ENCODE measurements at regions not wholly inside any gene's neighbourhood (a gene's known extent, or its start where the extent isn't known, plus 50 kb on each side); places are given as distances from the start of the nearest gene placed in this dataset.

DNA sequence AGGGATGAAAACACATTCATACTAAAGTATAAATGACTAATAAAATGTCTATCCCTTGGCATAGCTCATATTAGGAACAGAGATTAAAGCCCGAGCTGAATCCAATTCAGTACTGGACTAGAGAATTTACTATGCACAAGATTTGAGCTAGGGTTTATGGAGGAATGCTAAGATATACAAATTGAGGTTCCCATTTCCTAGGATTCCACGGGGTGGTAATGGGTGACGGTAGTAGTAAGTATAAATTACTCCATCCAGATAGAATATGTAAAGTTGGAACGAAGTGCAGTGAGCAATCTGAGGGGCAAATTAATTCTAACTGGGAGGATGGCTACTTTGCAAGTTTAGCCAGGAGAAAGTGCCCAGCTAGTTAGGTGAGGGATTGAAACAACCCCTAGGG is 156.5 kb downstream of the GAS1 start:
- Histone ChIP-seq H3K27me3 (no peaks in the 10 kb centered on the region), H3K36me3 (no peaks in the 10 kb centered on the region), H3K27ac (no peak overlapping the region), H3K4me3 (no peak overlapping the region), H3K9me3 (no peaks in the 10 kb centered on the region), H3K4me1 (peaks cover 0 to 8% (median 2%) of the 10 kb centered on the region in 4 donors)
- WGBS, 2 donors: 84 to 88% methylated on average over 4 of the region's 4 CpGs
- ATAC-seq (ENCODE audit: low FRiP score in 2 of 2) (no peak), DNase-seq (no peak)
- TF ChIP-seq, protein P1, sequence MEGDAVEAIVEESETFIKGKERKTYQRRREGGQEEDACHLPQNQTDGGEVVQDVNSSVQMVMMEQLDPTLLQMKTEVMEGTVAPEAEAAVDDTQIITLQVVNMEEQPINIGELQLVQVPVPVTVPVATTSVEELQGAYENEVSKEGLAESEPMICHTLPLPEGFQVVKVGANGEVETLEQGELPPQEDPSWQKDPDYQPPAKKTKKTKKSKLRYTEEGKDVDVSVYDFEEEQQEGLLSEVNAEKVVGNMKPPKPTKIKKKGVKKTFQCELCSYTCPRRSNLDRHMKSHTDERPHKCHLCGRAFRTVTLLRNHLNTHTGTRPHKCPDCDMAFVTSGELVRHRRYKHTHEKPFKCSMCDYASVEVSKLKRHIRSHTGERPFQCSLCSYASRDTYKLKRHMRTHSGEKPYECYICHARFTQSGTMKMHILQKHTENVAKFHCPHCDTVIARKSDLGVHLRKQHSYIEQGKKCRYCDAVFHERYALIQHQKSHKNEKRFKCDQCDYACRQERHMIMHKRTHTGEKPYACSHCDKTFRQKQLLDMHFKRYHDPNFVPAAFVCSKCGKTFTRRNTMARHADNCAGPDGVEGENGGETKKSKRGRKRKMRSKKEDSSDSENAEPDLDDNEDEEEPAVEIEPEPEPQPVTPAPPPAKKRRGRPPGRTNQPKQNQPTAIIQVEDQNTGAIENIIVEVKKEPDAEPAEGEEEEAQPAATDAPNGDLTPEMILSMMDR (IDR thresholded peaks at IDR 0.05): no peak
- TF ChIP-seq POLR2AphosphoS5 (IDR thresholded peaks at IDR 0.05) (no peak), EP300 (IDR thresholded peaks at IDR 0.05) (no peak), POLR2A (IDR thresholded peaks at IDR 0.05) (no peak)

DNA sequence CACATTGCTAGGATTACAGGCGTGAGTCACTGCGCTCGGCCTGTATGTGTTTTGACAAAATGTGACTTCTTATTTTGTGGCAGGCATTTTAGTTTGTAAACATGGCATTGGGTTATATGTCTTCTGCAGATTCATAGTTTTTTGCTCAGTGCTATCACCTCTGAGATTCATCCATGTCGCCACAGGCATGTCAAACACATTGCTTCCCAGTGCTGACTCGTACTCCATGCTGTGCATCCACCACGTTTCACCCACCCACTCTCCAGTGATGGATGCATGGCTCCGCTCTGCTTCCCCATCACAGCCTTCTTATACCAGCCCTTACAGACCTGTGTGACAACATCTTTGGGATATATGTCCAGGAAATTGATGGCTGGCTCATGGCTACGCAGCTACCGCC is 158.8 kb downstream of the GAS1 start:
- TF ChIP-seq EP300 (IDR thresholded peaks at IDR 0.05): no peak
- TF ChIP-seq POLR2A (IDR thresholded peaks at IDR 0.05): no peak
- TF ChIP-seq POLR2AphosphoS5 (IDR thresholded peaks at IDR 0.05): no peak
- TF ChIP-seq, protein P1 (IDR thresholded peaks at IDR 0.05): no peak
- H3K27ac ChIP-seq: no peak overlapping the region
- no peak for DNase-seq
- no peaks in the 10 kb centered on the region for H3K27me3 ChIP-seq
- no peaks in the 10 kb centered on the region for H3K9me3 ChIP-seq
- no peaks in the 10 kb centered on the region for H3K36me3 ChIP-seq
- no peak for ATAC-seq (ENCODE audit: low FRiP score in 2 of 2)
- WGBS, 2 donors: 83 to 88% methylated on average over 9 of the region's 9 CpGs
- H3K4me3 ChIP-seq: no peak overlapping the region
- no peaks in the 10 kb centered on the region for H3K4me1 ChIP-seq

DNA sequence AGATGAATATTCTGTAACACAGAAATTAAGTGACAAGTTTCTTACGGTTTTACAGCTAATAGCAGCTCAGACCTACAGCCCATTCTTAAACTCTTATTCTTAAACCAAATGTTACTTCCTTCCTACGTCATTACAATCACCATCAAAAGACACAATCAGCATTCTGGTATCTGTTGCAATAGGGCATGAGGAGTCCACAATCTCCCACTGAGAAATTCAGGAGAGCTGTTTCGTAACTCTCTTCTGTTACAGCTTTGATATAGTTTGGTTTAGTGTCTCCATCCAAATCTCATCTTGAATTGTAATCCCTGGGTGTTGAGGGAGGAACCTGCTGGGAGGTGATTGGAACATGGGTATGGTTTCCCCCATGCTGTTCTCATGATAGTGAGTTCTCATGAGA is 163.4 kb downstream of the GAS1 start:
- ATAC-seq (ENCODE audit: low FRiP score in 2 of 2) (peak in 1 of 2 donors; percentile 53), DNase-seq (no peak)
- Histone ChIP-seq H3K9me3 (no peaks in the 10 kb centered on the region), H3K36me3 (no peaks in the 10 kb centered on the region), H3K27me3 (no peaks in the 10 kb centered on the region), H3K4me3 (no peak overlapping the region), H3K27ac (no peak overlapping the region), H3K4me1 (no peaks in the 10 kb centered on the region)
- 56 to 67% methylated on average over 3 of the region's 3 CpGs for WGBS, 2 donors
- TF ChIP-seq POLR2AphosphoS5 (IDR thresholded peaks at IDR 0.05) (peak in 1 of 2 donors; percentile 22), EP300 (IDR thresholded peaks at IDR 0.05) (no peak)

DNA sequence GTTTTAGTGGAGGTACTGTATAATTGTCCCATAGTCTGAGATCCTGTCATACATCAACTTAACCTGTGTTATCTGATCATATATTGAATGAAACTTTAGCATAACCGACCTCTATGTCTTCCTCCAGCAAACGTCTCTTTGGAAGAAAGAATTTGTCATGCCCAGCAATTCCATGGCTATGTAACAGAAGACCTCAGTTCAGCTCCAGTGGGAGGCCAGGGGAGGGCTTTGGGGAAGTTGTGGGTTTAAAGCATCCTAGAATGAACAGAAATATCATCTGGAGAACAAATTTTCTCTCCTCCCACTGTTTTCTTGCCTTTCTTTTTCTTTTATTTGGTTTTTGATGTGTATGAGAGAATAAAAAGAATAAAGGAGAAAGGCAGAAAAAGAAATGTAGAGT is 164.5 kb downstream of the GAS1 start:
- no peaks in the 10 kb centered on the region for H3K9me3 ChIP-seq
- DNase-seq (no peak), ATAC-seq (ENCODE audit: low FRiP score in 2 of 2) (no peak)
- H3K4me1 ChIP-seq: no peaks in the 10 kb centered on the region
- WGBS, 2 donors: 70 to 87% methylated on average over 2 of the region's 2 CpGs
- no peak overlapping the region for H3K27ac ChIP-seq
- no peak for TF ChIP-seq POLR2A (IDR thresholded peaks at IDR 0.05)
- TF ChIP-seq EP300 (IDR thresholded peaks at IDR 0.05): no peak
- TF ChIP-seq, protein P1 (IDR thresholded peaks at IDR 0.05): no peak
- TF ChIP-seq POLR2AphosphoS5 (IDR thresholded peaks at IDR 0.05): no peak
- H3K4me3 ChIP-seq: no peak overlapping the region
- no peaks in the 10 kb centered on the region for H3K27me3 ChIP-seq
- no peaks in the 10 kb centered on the region for H3K36me3 ChIP-seq

DNA sequence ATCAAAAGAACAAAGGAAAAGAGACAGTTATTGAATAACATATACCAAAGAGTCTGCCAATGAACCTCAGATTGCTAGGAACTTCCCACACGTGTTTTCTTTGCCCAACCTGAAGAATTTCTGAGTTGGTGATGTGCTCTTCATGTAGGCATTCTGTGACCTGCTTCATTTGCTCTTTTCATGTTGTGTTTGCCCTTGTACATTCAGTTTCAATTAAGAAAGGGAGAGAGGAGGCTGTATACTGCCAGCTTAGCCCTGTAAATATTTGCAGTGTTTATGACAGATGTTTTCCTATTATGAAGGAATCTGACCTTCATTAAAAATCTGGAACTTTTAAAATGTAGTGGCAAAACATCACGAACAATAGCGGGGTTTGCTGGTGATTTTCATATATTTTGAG is 168.5 kb downstream of the GAS1 start:
- Histone ChIP-seq H3K4me3 (no peak overlapping the region), H3K4me1 (no peaks in the 10 kb centered on the region), H3K27me3 (no peaks in the 10 kb centered on the region), H3K36me3 (no peaks in the 10 kb centered on the region), H3K27ac (no peak overlapping the region), H3K9me3 (no peaks in the 10 kb centered on the region)
- 86 to 87% methylated on average over 3 of the region's 3 CpGs for WGBS, 2 donors
- TF ChIP-seq EP300 (IDR thresholded peaks at IDR 0.05) (no peak), POLR2A (IDR thresholded peaks at IDR 0.05) (no peak), POLR2AphosphoS5 (IDR thresholded peaks at IDR 0.05) (no peak)
- TF ChIP-seq, protein P1 (IDR thresholded peaks at IDR 0.05): no peak
- DNase-seq (no peak), ATAC-seq (ENCODE audit: low FRiP score in 2 of 2) (no peak)
